AG04450 (cell line): ENCODE measurements at regions not wholly inside any gene's neighbourhood (a gene's known extent, or its start where the extent isn't known, plus 50 kb on each side); places are given as distances from the start of the nearest gene placed in this dataset.

ENCODE experiments used
- CTCF ChIA-PET: fragments of 300-600, 350-600 bp; formaldehyde crosslinking; extraction: SDS; loops from one replicate; lab custom pipeline; 2022; ENCODE audit warnings: antibody characterized with exemption, inconsistent platforms; lab: Charles Lee
- POLR2A ChIA-PET: fragments of 350-600 bp; formaldehyde crosslinking; extraction: SDS; loops from one replicate; lab custom pipeline; 2021; ENCODE audit warnings: antibody characterized with exemption, inconsistent platforms; lab: Yijun Ruan, JAX
- DNase-seq: peaks from one replicate; pipeline ENCODE4 v3.0.0-alpha.2; 2011; ENCODE audit warnings: low read depth, low spot score
- H3K27ac ChIP-seq: one replicate; pipeline ENCODE4 v1.5.1; 2012; ENCODE audit warnings: low read depth, low read length, control low read depth
- H3K27me3 ChIP-seq: one replicate; pipeline ENCODE4 v1.6.0; 2012; ENCODE audit warnings: low read length; ENCODE audit not compliant: control insufficient read depth, insufficient read depth
- H3K4me3 ChIP-seq: 2 replicates; pipeline ENCODE4 v1.5.1; 2011; ENCODE audit warnings: mild to moderate bottlenecking, low read depth, low read length, control low read depth
- H3K9me3 ChIP-seq: 2 replicates; pipeline ENCODE4 v1.5.1; 2012; ENCODE audit warnings: low read length; ENCODE audit not compliant: control insufficient read depth, insufficient read depth
- CTCF ChIP-seq: IDR thresholded peaks from 2 replicates; pipeline ENCODE4 v1.5.1; 2011; ENCODE audit warnings: low read depth, low read length, control low read depth, inconsistent platforms

DNA sequence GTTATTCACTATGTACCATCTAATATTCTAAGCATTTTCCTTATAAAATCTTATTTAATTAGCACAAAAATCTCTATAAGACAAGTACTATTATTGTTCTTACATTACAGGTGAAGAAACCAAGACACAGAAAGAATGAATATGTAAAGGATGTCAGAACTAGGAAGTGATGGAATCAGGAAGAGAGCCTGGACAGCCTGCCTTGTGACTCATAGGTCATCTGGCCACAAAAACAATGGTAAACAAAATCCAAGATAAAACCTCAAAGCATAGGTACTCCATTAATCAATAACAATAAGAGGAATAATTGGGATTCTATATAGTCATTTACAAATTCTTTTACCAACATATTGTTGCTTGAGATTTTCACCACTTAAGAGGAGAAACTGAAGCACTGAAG is 505.4 kb upstream of the PIK3C3 start:
- H3K4me3 ChIP-seq = no peak overlapping the region
- no peak for DNase-seq
- TF ChIP-seq CTCF = no peak
- H3K27me3 ChIP-seq = no peaks in the 10 kb centered on the region
- no peaks in the 10 kb centered on the region for H3K9me3 ChIP-seq
- CTCF ChIA-PET = no interaction called here
- POLR2A ChIA-PET = no interaction called here
- H3K27ac ChIP-seq = no peak overlapping the region

DNA sequence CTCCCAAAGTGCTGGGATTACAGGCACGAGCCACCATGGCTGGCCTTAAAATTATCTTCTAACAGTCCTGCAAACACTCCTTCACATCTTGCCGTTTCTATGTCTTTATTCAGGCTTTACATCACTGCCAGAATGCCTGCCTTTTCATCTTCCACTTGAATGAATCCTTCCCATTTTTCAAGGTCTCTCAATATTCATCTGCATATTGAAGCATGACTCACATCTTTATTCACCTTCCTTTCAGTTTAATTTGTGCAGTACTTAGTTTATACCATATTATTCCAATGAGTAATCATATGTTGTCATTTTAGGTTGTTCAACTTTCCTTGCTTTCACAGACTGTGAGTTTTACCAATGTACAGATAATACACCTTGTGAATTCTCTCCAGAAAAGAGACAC is 510.1 kb upstream of the PIK3C3 start:
- ChIA-PET CTCF (no interaction called here), POLR2A (no interaction called here)
- TF ChIP-seq CTCF = no peak
- DNase-seq = no peak
- Histone ChIP-seq H3K27ac (no peak overlapping the region), H3K4me3 (no peak overlapping the region), H3K27me3 (no peaks in the 10 kb centered on the region), H3K9me3 (no peaks in the 10 kb centered on the region)

GRCh38 chr18:41436772-41437171 is 518.3 kb upstream of the PIK3C3 start:
- Histone ChIP-seq H3K4me3 (no peak overlapping the region), H3K27ac (no peak overlapping the region), H3K27me3 (no peaks in the 10 kb centered on the region), H3K9me3 (no peaks in the 10 kb centered on the region)
- POLR2A ChIA-PET = no interaction called here
- no peak for DNase-seq
- CTCF ChIA-PET = interaction anchor here (0.6 kb wide), 1 partner anchor 17 kb away, joined by 3 read pairs; no protein-coding TSS in a partner anchor
- TF ChIP-seq CTCF = no peak

DNA sequence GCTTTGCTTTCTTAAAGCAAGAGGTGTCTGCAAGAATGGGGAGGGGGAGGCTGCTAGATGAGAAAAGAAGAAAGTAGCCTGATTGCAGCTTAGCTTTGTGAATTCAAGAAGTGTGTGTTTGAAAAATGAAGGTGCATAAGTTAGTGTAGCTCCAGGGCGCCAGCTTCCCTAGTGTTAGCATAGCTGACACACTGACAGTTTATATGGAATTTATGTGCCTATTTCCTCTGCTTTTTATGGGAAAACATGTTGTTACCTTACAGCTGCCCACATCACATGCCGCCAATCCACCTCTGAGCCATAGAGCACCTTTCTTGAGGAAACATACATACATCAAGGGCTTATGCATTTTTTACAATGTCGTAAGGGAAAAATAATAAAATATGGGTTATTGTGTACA is 536.4 kb upstream of the PIK3C3 start:
- ChIA-PET CTCF (no interaction called here), POLR2A (no interaction called here)
- H3K9me3 ChIP-seq = no peaks in the 10 kb centered on the region
- no peaks in the 10 kb centered on the region for H3K27me3 ChIP-seq
- no peak for DNase-seq
- no peak overlapping the region for H3K4me3 ChIP-seq
- no peak overlapping the region for H3K27ac ChIP-seq
- TF ChIP-seq CTCF = no peak

- H3K9me3 ChIP-seq = no peaks in the 10 kb centered on the region
- no peak overlapping the region for H3K4me3 ChIP-seq
- DNase-seq = no peak
- no peak overlapping the region for H3K27ac ChIP-seq
- POLR2A ChIA-PET = no interaction called here
- CTCF ChIA-PET = no interaction called here
- no peaks in the 10 kb centered on the region for H3K27me3 ChIP-seq
- no peak for TF ChIP-seq CTCF
These were observed 539.0 kb upstream of the PIK3C3 start for GRCh38 chr18:41416044-41416443.
